Nephron progenitor cell (in vitro differentiated cells): ENCODE measurements at regions not wholly inside any gene's neighbourhood (a gene's known extent, or its start where the extent isn't known, plus 50 kb on each side); places are given as distances from the start of the nearest gene placed in this dataset.

Source experiments
- DNase-seq: peaks from one replicate; pipeline ENCODE4 v3.0.0; 2021
- H3K27ac Mint-ChIP-seq: 2 replicates; pipeline ENCODE4 v1.8.0; 2021; ENCODE audit warnings: mild to moderate bottlenecking, moderate library complexity, mixed read lengths
- H3K27me3 Mint-ChIP-seq: 2 replicates; pipeline ENCODE4 v1.8.0; 2021; ENCODE audit warnings: mild to moderate bottlenecking, low read depth, mixed read lengths; ENCODE audit not compliant: poor library complexity
- H3K36me3 Mint-ChIP-seq: 2 replicates; pipeline ENCODE4 v1.8.0; 2021; ENCODE audit warnings: low read depth, mixed read lengths
- H3K4me1 Mint-ChIP-seq: 2 replicates; pipeline ENCODE4 v1.8.0; 2021; ENCODE audit warnings: mixed read lengths
- H3K4me3 Mint-ChIP-seq: 2 replicates; pipeline ENCODE4 v1.8.0; 2021; ENCODE audit warnings: mild to moderate bottlenecking, moderate library complexity, mixed read lengths
- H3K9me3 Mint-ChIP-seq: 2 replicates; pipeline ENCODE4 v1.8.0; 2021; ENCODE audit warnings: mild to moderate bottlenecking, moderate library complexity, mixed read lengths
- TF ChIP-seq, protein P1 (sequence below): fragments of 200-600 bp; sonication (generic); IDR thresholded peaks from 2 replicates; pipeline ENCODE4 v1.5.0; 2021; ENCODE audit warnings: antibody characterized with exemption

DNA sequence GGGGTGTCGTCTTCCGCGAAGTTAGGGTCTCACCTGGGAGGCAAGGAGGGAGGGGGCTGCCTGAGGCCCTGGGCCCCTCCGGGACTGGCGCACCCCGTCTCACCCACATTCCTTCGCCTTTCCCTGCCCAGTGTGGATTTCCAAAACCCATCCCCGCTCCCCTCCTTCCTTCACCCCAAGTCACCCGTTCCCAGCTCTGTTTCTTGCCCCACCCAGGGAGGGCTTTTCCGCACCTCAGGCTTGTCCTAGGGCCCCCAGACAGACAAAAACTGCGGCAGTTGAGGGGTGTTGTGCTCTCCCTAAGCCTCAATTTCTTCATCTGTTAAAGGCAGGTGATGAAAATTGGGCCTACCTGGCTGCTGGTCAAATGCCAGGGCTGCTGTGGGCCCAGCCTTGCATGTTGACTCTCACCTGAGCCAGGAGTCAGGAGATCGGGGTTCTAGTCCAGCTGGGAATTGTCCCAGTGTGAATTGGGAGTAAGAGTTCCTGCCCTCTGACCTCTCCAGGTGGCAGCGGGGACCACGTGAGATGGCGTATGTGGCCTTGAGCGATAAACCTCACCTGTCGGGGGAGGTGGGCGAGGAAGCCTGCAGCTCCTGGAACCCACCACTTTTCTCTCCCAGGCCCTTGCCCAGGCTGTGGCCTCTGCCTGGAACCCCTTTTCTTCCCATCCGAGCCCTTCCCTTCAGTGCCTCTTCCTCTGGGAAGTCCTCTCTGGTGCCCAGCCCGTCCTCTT lies 143.4 kb upstream of the IER5L start:
- Mint-ChIP-seq H3K4me1 (peaks cover 79% of the 10 kb centered on the region), H3K36me3 (no peaks in the 10 kb centered on the region), H3K9me3 (no peaks in the 10 kb centered on the region), H3K4me3 (no peak overlapping the region), H3K27me3 (peaks cover 14% of the 10 kb centered on the region), H3K27ac (no peak overlapping the region)
- TF ChIP-seq, protein P1, sequence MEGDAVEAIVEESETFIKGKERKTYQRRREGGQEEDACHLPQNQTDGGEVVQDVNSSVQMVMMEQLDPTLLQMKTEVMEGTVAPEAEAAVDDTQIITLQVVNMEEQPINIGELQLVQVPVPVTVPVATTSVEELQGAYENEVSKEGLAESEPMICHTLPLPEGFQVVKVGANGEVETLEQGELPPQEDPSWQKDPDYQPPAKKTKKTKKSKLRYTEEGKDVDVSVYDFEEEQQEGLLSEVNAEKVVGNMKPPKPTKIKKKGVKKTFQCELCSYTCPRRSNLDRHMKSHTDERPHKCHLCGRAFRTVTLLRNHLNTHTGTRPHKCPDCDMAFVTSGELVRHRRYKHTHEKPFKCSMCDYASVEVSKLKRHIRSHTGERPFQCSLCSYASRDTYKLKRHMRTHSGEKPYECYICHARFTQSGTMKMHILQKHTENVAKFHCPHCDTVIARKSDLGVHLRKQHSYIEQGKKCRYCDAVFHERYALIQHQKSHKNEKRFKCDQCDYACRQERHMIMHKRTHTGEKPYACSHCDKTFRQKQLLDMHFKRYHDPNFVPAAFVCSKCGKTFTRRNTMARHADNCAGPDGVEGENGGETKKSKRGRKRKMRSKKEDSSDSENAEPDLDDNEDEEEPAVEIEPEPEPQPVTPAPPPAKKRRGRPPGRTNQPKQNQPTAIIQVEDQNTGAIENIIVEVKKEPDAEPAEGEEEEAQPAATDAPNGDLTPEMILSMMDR: no peak
- no peak for DNase-seq

DNA sequence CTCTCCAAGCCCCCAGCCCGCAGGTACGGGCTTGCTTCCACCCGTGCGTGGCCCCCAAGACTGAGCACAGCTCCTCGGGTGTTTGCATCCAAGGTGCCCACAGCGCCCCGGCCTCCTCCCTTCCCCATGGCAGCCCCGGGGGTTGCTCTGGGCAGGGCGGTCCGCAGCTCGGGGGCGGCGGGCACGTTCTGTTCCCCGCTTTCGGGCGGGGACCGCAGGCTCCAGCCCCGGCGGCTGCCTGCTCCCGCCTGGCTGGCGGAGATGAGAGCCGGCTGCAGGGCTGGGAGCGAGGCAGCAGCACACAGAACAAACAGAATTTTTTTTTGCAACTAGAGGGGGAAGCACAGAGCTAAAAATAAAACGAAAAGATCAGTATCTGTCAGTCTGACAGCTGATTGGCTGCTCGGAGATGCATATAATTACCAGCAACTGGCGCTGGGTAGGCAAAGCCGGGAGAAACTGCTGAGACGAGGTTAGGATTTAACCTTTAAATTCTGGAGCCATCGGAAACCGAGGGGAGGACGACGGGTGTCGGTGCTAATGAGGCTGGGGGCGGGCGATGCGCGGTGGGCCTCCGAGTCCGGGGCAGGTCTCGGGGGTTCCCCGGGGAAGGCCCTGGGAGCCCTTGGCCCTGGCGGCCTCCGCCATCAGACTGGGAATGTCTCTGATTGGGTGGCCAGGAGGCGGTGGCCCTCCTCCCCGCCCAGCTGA lies 142.7 kb upstream of the IER5L start:
- peak overlapping the region; percentile 64 for H3K27ac Mint-ChIP-seq
- TF ChIP-seq, protein P1: no peak
- H3K36me3 Mint-ChIP-seq: no peaks in the 10 kb centered on the region
- H3K4me1 Mint-ChIP-seq: peaks cover 86% of the 10 kb centered on the region
- H3K9me3 Mint-ChIP-seq: no peaks in the 10 kb centered on the region
- peaks cover 16% of the 10 kb centered on the region for H3K27me3 Mint-ChIP-seq
- H3K4me3 Mint-ChIP-seq: peak overlapping the region; percentile 55
- DNase-seq: peak; percentile 48

DNA sequence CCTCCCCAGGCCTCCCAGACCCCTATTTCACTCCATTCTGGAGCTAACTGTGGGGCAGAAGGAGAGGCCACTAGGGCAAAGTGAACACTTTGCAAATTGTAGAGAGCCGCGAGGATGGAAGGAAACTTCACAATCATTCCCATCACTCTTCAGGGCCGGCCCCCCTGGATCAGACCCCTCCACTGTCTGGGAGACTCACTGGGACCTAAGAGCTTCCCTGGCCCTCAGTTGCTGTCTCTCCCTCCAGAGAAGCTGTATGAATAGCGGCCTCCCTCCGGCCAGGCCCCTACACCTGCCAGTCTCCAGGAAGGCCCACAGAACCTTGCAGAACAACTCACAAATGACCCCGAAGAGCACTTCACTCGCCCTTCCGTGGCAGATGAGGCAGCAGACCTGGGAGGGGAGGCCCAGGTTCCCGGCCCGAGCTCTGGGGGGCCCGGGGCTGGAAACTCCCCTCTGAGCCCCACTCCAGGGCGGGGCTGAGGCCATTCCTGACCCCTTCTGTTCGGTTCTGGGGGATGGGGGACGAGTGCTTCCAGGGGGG lies 141.9 kb upstream of the IER5L start:
- DNase-seq: no peak
- peaks cover 16% of the 10 kb centered on the region for H3K27me3 Mint-ChIP-seq
- peaks cover 94% of the 10 kb centered on the region for H3K4me1 Mint-ChIP-seq
- H3K9me3 Mint-ChIP-seq: no peaks in the 10 kb centered on the region
- H3K27ac Mint-ChIP-seq: no peak overlapping the region
- H3K4me3 Mint-ChIP-seq: no peak overlapping the region
- no peaks in the 10 kb centered on the region for H3K36me3 Mint-ChIP-seq
- TF ChIP-seq, protein P1: no peak

DNA sequence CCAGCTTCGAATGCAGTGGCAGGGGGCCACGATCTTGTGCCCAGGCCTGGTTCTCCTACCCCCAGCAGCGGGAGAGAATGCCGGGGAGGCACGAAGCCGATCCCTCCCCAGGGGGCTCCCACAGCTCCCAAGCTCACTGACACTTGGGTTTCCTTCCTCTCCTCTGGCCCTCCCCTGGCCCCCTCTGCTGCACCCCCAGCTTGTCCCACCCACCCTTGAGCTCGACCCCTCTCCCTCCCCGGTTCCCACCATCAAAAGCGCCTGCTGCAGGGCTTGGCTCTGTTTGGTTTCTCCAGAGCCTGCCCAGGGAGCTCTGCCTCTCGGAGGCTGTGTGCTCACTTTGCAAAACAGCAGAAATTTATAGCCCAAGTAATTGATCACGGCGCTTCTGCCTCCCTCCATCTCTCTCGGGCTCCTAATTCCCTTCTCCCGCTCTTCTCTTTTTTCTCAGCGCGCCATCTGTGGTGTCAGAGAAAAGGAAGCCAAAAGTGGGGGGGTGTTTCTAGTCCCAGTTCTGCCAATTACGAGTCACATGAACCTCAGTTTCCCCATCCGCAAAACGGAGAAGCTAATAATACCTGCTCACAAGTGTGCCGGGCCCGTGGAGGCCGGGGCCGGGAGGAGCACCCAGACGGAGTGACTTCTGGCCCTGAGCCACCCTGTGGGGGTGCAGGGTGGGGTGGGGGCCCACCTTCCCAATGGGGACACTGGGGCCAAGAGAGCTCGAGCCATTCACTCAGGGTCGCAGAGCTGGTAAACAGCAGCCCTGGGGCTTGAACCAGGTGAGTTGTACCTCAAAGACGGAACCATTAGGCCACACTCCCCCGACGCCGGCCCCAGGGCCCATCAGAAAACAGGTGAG lies 141.2 kb upstream of the IER5L start:
- Mint-ChIP-seq H3K9me3 (no peaks in the 10 kb centered on the region), H3K4me3 (no peak overlapping the region), H3K27me3 (peaks cover 16% of the 10 kb centered on the region), H3K27ac (peak overlapping the region; percentile 26), H3K4me1 (peaks cover 95% of the 10 kb centered on the region), H3K36me3 (no peaks in the 10 kb centered on the region)
- DNase-seq: peak; percentile 40
- TF ChIP-seq, protein P1: no peak

DNA sequence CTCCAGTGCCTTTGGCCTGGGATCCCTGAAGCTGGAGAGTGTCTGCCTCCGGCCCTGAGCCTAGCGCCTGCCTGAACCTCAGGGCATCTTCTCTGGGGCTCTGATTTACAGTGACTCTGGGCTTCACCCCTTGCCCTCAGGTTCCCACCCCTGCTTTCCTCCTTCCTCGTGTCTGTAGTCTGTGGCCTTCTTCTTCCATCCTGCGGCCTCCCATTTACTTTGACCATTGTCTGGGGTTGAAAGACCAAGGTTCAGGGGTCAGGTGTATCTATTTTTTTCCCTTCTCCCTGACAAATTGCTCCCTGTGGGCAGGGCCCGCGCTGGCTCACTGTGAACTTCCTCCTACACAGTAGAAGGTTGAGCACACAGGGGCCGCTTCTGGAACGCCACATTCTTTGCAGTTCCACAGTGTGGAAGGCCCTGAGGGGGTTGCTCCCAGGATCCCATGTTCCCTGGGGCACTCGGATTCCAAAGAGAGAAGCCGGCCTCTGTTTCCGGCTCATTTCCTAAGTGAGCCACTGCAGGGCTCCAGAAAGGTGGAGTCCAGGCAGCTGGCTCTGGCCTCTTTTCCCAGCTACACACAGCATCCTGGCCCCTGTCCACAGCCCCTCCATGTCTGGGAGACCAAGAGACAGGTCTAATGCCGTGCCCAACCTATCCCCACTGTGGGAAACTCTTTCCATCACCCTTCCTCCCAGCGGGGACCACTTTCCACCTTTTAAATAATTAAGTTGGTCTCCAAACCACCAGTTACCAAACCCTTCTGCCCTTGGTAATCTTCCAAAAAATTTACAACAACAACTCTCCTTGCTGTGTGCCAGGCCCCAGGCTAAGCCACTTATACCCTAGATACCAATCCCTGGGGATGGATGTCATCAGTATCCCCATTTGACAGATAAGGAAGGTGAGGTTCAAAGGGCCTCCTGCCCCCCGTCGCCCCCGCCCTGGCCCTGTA lies 140.3 kb upstream of the IER5L start:
- peaks cover 13% of the 10 kb centered on the region for H3K27me3 Mint-ChIP-seq
- peaks cover 95% of the 10 kb centered on the region for H3K4me1 Mint-ChIP-seq
- H3K36me3 Mint-ChIP-seq: no peaks in the 10 kb centered on the region
- peak overlapping the region; percentile 4 for H3K4me3 Mint-ChIP-seq
- peak overlapping the region; percentile 93 for H3K27ac Mint-ChIP-seq
- TF ChIP-seq, protein P1: no peak
- peak; percentile 53 for DNase-seq
- no peaks in the 10 kb centered on the region for H3K9me3 Mint-ChIP-seq
